Mesendoderm (in vitro differentiated cells): ENCODE measurements at regions not wholly inside any gene's neighbourhood (a gene's known extent, or its start where the extent isn't known, plus 50 kb on each side); places are given as distances from the start of the nearest gene placed in this dataset.

ENCODE experiments used
- DNase-seq: peaks from one replicate; pipeline ENCODE4 v3.0.0; 2013
- H2AK5ac ChIP-seq: 2 replicates; pipeline ENCODE4 v1.6.1; 2013; ENCODE audit warnings: low read length, inconsistent platforms
- H2BK120ac ChIP-seq: 2 replicates; pipeline ENCODE4 v1.6.1; 2013; ENCODE audit warnings: low read depth, mild to moderate bottlenecking, low read length, moderate library complexity, mixed read lengths
- H2BK15ac ChIP-seq: replicated peaks from 2 replicates; pipeline ENCODE4 v1.6.1; 2013; ENCODE audit warnings: low read depth, mild to moderate bottlenecking, moderate library complexity
- H2BK5ac ChIP-seq: 2 replicates; pipeline ENCODE4 v1.6.1; 2013; ENCODE audit warnings: low read length, inconsistent platforms
- H3K18ac ChIP-seq: 2 replicates; pipeline ENCODE4 v1.6.1; 2013; ENCODE audit warnings: mild to moderate bottlenecking, low read length, mixed read lengths
- H3K23ac ChIP-seq: one replicate; pipeline ENCODE4 v1.6.1; 2013; ENCODE audit warnings: low read length
- H3K27ac ChIP-seq: 2 replicates; pipeline ENCODE4 v1.5.1; 2013; ENCODE audit warnings: low read depth, mild to moderate bottlenecking, inconsistent platforms, low read length, moderate library complexity
- H3K27me3 ChIP-seq: 2 replicates; pipeline ENCODE4 v1.6.1; 2013; ENCODE audit warnings: low read length, control low read depth, mild to moderate bottlenecking, inconsistent platforms; ENCODE audit not compliant: insufficient read depth, poor library complexity
- H3K36me3 ChIP-seq: 2 replicates; pipeline ENCODE4 v1.6.1; 2013; ENCODE audit warnings: low read length, inconsistent platforms; ENCODE audit not compliant: control insufficient read depth, insufficient read depth
- H3K4ac ChIP-seq: one replicate; pipeline ENCODE4 v1.6.1; 2013; ENCODE audit warnings: low read depth, mild to moderate bottlenecking, low read length, moderate library complexity
- H3K4me1 ChIP-seq: 2 replicates; pipeline ENCODE4 v1.6.1; 2013; ENCODE audit warnings: low read depth, low read length, inconsistent platforms; ENCODE audit not compliant: control insufficient read depth
- H3K4me2 ChIP-seq: 2 replicates; pipeline ENCODE4 v1.6.1; 2013; ENCODE audit warnings: low read length
- H3K4me3 ChIP-seq: 2 replicates; pipeline ENCODE4 v1.5.1; 2013; ENCODE audit warnings: mild to moderate bottlenecking, low read length
- H3K56ac ChIP-seq: one replicate; pipeline ENCODE4 v1.6.1; 2013; ENCODE audit warnings: low read length
- H3K79me1 ChIP-seq: 2 replicates; pipeline ENCODE4 v1.6.1; 2013; ENCODE audit warnings: low read length, inconsistent platforms
- H3K79me2 ChIP-seq: 2 replicates; pipeline ENCODE4 v1.6.1; 2013; ENCODE audit warnings: mild to moderate bottlenecking, low read length; ENCODE audit not compliant: control insufficient read depth, insufficient read depth
- H3K9ac ChIP-seq: 2 replicates; pipeline ENCODE4 v1.6.1; 2013; ENCODE audit warnings: low read length, inconsistent platforms
- H4K5ac ChIP-seq: one replicate; pipeline ENCODE4 v1.6.1; 2013; ENCODE audit warnings: low read length
- H4K8ac ChIP-seq: one replicate; pipeline ENCODE4 v1.6.1; 2013; ENCODE audit warnings: low read depth, mild to moderate bottlenecking, control low read depth, low read length, moderate library complexity
- WGBS: extraction: QIAGEN DNeasy Blood & Tissue Kit; methylation state at CpG from one replicate; pipeline ENCODE4 v1.1.7; 2013; ENCODE audit warnings: low lambda C conversion rate, missing lambda C conversion rate; ENCODE audit not compliant: insufficient coverage; ENCODE audit errors: extremely low coverage; 5-methylcytosine and 5-hydroxymethylcytosine counted together

- no peaks in the 10 kb centered on the region for H3K79me2 ChIP-seq
- no peak overlapping the region for H4K5ac ChIP-seq
- H2AK5ac ChIP-seq = no peak overlapping the region
- H3K23ac ChIP-seq = no peak overlapping the region
- H3K36me3 ChIP-seq = no peaks in the 10 kb centered on the region
- no peak overlapping the region for H3K4me3 ChIP-seq
- H3K4ac ChIP-seq = no peak overlapping the region
- H3K27ac ChIP-seq = no peak overlapping the region
- no peak overlapping the region for H2BK120ac ChIP-seq
- H4K8ac ChIP-seq = no peak overlapping the region
- H3K18ac ChIP-seq = no peak overlapping the region
- no peak overlapping the region for H2BK15ac ChIP-seq
- H3K4me1 ChIP-seq = peaks cover 3% of the 10 kb centered on the region
- WGBS = no CpG with 5 or more reads among the region's 1 CpG
- no peaks in the 10 kb centered on the region for H3K27me3 ChIP-seq
- H3K79me1 ChIP-seq = no peaks in the 10 kb centered on the region
- no peak overlapping the region for H3K9ac ChIP-seq
- no peak overlapping the region for H2BK5ac ChIP-seq
- H3K4me2 ChIP-seq = no peak overlapping the region
- no peak overlapping the region for H3K56ac ChIP-seq
- DNase-seq = no peak
Measured at GRCh38 chr17:62888765-62889164, 77.3 kb upstream of the TANC2 start.

- Histone ChIP-seq H3K36me3 (no peaks in the 10 kb centered on the region), H3K4me1 (peaks cover 3% of the 10 kb centered on the region), H2BK15ac (no peak overlapping the region), H3K56ac (no peak overlapping the region), H3K4me3 (no peak overlapping the region), H3K27ac (no peak overlapping the region), H4K8ac (no peak overlapping the region), H2BK5ac (no peak overlapping the region), H2BK120ac (no peak overlapping the region), H3K18ac (no peak overlapping the region), H3K23ac (no peak overlapping the region), H3K27me3 (no peaks in the 10 kb centered on the region), H2AK5ac (no peak overlapping the region), H3K79me2 (no peaks in the 10 kb centered on the region), H3K4ac (no peak overlapping the region), H3K79me1 (no peaks in the 10 kb centered on the region), H3K9ac (no peak overlapping the region), H3K4me2 (no peak overlapping the region), H4K5ac (no peak overlapping the region)
- DNase-seq = no peak
Measured at GRCh38 chr17:62888148-62888547, 77.9 kb upstream of the TANC2 start.

- H2BK120ac ChIP-seq = no peak overlapping the region
- H2BK5ac ChIP-seq = no peak overlapping the region
- H2BK15ac ChIP-seq = no peak overlapping the region
- no peak overlapping the region for H3K56ac ChIP-seq
- no peaks in the 10 kb centered on the region for H3K79me1 ChIP-seq
- H3K27ac ChIP-seq = no peak overlapping the region
- no peak overlapping the region for H3K4me2 ChIP-seq
- no CpG with 5 or more reads among the region's 3 CpGs for WGBS
- no peaks in the 10 kb centered on the region for H3K79me2 ChIP-seq
- H3K23ac ChIP-seq = no peak overlapping the region
- H3K27me3 ChIP-seq = no peaks in the 10 kb centered on the region
- DNase-seq = no peak
- H3K4me1 ChIP-seq = peaks cover 3% of the 10 kb centered on the region
- no peak overlapping the region for H3K9ac ChIP-seq
- no peak overlapping the region for H3K4ac ChIP-seq
- H4K5ac ChIP-seq = no peak overlapping the region
- no peaks in the 10 kb centered on the region for H3K36me3 ChIP-seq
- no peak overlapping the region for H3K18ac ChIP-seq
- no peak overlapping the region for H2AK5ac ChIP-seq
- H4K8ac ChIP-seq = no peak overlapping the region
- no peak overlapping the region for H3K4me3 ChIP-seq
Measured at GRCh38 chr17:62887437-62887836, 78.6 kb upstream of the TANC2 start.

GRCh38 chr17:62884781-62885180, 76.7 kb upstream of the MARCHF10 start:
- Histone ChIP-seq H3K4me1 (no peaks in the 10 kb centered on the region), H3K27ac (no peak overlapping the region), H3K23ac (no peak overlapping the region), H4K5ac (no peak overlapping the region), H3K4me3 (no peak overlapping the region), H4K8ac (no peak overlapping the region), H3K9ac (no peak overlapping the region), H3K27me3 (no peaks in the 10 kb centered on the region), H3K4me2 (no peak overlapping the region), H2BK5ac (no peak overlapping the region), H3K79me1 (no peaks in the 10 kb centered on the region), H2BK120ac (no peak overlapping the region), H2BK15ac (no peak overlapping the region), H3K4ac (no peak overlapping the region), H3K79me2 (no peaks in the 10 kb centered on the region), H3K18ac (no peak overlapping the region), H2AK5ac (no peak overlapping the region), H3K36me3 (no peaks in the 10 kb centered on the region), H3K56ac (no peak overlapping the region)
- DNase-seq = no peak
- WGBS = no CpG with 5 or more reads among the region's 5 CpGs

GRCh38 chr17:62882878-62883277, 74.8 kb upstream of the MARCHF10 start:
- WGBS = no CpG with 5 or more reads among the region's 4 CpGs
- no peak overlapping the region for H3K27ac ChIP-seq
- no peak overlapping the region for H3K4me3 ChIP-seq
- H4K8ac ChIP-seq = no peak overlapping the region
- no peaks in the 10 kb centered on the region for H3K79me2 ChIP-seq
- DNase-seq = no peak
- H3K27me3 ChIP-seq = no peaks in the 10 kb centered on the region
- no peak overlapping the region for H2BK120ac ChIP-seq
- H4K5ac ChIP-seq = no peak overlapping the region
- no peak overlapping the region for H3K4me2 ChIP-seq
- H3K18ac ChIP-seq = no peak overlapping the region
- no peaks in the 10 kb centered on the region for H3K4me1 ChIP-seq
- no peak overlapping the region for H2BK15ac ChIP-seq
- H2BK5ac ChIP-seq = no peak overlapping the region
- no peak overlapping the region for H3K23ac ChIP-seq
- H3K9ac ChIP-seq = no peak overlapping the region
- H3K56ac ChIP-seq = no peak overlapping the region
- no peaks in the 10 kb centered on the region for H3K79me1 ChIP-seq
- H3K4ac ChIP-seq = no peak overlapping the region
- H2AK5ac ChIP-seq = no peak overlapping the region
- H3K36me3 ChIP-seq = no peaks in the 10 kb centered on the region

- no peak overlapping the region for H3K18ac ChIP-seq
- no peaks in the 10 kb centered on the region for H3K27me3 ChIP-seq
- DNase-seq = no peak
- no peak overlapping the region for H3K23ac ChIP-seq
- H3K36me3 ChIP-seq = no peaks in the 10 kb centered on the region
- H4K8ac ChIP-seq = no peak overlapping the region
- no peak overlapping the region for H3K4me2 ChIP-seq
- WGBS = no CpG with 5 or more reads among the region's 7 CpGs
- no peak overlapping the region for H4K5ac ChIP-seq
- no peak overlapping the region for H2BK120ac ChIP-seq
- H2AK5ac ChIP-seq = no peak overlapping the region
- no peak overlapping the region for H2BK15ac ChIP-seq
- no peaks in the 10 kb centered on the region for H3K79me1 ChIP-seq
- H3K79me2 ChIP-seq = no peaks in the 10 kb centered on the region
- H3K4me1 ChIP-seq = no peaks in the 10 kb centered on the region
- no peak overlapping the region for H3K56ac ChIP-seq
- H3K4ac ChIP-seq = no peak overlapping the region
- no peak overlapping the region for H3K9ac ChIP-seq
- H3K4me3 ChIP-seq = no peak overlapping the region
- H2BK5ac ChIP-seq = no peak overlapping the region
- H3K27ac ChIP-seq = no peak overlapping the region
Measured at GRCh38 chr17:62882284-62882683, 74.2 kb upstream of the MARCHF10 start.
